HG03439 (cell line): ENCODE measurements at regions not wholly inside any gene's neighbourhood (a gene's known extent, or its start where the extent isn't known, plus 50 kb on each side); places are given as distances from the start of the nearest gene placed in this dataset.
A peak's percentile ranks its signal among the peaks of the same experiment; 100 is the strongest.

Source experiments
- ATAC-seq: cut with Tn5 transposase; IDR thresholded peaks from one replicate; pipeline ENCODE4 v1.9.1; 2021; ENCODE audit warnings: mild to moderate bottlenecking, moderate library complexity; ENCODE audit not compliant: unreplicated experiment

DNA sequence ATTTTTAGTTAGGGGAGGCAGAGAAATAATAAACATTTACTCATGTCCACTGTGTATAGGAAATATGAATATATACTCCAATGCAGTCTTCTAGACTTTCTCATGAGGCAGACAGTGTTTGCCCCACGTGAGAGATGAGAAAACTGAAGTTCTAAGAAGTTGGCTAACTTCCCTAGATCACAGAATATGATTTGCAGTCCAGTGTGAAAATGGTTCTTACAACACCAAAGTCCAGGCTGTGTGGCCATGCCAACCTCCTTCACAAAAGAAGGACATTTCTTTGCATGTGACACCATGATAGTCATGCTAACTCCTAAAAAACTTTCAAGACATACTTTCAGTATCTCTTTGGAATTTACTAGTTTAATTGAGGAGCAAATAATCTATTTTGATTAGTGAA, 143.7 kb downstream of the IRS1 start:
- ATAC-seq = no peak

DNA sequence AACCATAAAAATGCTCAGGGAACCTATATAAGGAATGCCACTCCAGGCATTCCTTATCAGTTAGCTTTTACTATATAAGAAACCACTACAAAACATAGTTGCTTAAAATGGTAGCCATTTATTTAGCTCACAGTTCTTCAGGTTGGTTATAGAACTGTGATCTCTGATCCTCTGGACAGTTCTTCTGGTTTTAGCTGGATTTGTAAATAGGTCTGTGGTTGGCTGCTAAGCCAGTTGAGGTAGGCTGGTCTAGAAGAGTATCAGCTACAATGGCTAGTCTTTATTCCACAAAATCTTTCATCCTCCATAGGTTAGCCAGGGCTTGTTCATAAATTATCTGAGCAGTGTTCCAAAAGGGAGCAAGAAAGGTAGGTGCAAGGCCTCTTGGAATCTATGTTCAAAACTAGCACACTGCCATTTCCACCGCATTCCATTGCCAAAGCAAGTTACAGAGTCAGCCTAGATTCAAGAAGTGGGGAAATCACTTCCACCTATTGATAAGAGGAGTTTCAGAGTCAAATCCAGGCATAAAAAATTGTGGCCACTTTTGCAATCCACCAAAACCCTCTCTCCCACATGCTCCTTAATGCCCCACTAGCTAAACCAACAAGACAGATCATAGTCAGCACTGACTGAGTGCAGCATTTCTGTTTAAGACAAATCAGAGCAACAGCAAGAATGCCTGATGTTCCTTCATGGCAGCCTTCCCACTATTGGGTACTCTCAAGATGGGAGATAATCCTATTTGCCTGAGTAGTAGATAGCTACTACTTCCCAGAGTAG, 146.4 kb downstream of the IRS1 start:
- no peak for ATAC-seq

DNA sequence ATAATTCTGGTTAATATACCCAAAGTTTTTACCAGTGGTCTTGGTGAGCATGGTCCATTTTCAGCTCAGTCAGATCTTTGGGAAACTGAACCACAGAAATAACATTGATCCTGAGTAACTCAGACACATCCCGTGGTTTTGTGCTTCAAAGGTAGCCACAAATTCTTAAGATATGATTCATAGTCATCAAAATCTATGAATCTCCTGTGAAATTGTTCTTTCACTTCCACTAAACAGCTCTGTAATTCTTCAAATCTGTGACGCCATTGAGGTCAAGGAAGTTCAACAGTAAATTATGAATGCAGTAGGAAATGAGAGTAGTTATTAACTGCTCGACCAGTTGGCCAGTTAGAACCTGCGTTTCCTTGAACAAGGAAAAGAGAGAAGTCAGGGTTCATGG, 147.3 kb downstream of the IRS1 start:
- ATAC-seq = no peak

DNA sequence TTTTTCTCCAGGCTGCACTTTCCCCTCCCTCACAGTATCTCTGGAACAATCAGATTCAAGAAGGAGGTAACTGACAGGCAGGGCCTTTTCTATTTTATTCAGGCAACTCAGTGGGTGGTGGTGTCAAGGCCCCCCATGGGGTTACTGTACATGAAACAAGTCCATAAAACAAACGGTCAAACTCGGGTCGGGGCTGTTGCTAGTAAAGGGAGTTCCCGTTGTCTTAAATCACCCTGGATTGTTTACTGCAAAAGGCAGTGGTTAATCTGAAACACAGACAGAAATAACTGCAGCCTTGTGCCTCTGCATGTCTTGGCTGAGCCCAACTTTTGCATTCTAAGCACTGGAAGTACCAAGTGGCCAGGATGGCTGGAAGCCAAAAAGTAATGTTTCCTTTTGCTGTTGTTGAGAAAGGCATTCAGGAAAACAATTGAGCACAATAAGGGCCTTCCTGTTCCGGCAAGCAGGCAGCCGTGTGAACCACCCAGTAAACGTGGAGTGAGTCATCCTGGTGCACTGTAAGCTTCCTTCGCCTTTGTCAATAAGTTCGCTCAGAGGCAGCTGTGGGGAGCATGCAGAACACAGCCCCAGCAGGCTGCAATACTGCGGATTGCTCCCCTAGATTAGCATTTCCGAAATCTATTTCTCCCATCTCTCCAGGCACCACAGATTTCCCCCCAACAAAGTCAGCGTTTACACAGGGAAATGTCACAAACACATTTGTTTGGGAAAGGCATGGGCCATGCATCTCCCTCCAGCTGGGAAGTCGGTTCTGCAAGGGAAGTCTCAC, 149.6 kb downstream of the IRS1 start:
- ATAC-seq = peak; percentile 85

DNA sequence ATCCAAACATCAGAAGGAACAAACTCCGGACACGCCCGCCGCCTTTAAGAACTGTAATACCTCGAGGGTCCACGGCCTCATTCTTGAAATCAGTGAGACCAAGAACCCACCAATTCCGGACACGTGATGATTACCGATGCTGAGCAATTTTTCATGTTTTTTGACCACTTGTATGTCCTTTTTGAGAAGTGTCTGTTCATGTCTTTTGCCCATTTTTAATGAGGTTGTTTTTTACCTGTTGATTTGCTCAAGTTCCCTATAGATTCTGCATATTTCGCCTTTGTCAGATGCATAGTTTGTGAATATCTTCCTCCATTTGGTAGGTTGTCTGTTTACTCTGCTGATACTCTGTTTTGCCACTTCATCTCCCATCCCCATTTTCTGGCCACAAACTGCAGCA, 150.4 kb downstream of the IRS1 start:
- ATAC-seq = no peak

DNA sequence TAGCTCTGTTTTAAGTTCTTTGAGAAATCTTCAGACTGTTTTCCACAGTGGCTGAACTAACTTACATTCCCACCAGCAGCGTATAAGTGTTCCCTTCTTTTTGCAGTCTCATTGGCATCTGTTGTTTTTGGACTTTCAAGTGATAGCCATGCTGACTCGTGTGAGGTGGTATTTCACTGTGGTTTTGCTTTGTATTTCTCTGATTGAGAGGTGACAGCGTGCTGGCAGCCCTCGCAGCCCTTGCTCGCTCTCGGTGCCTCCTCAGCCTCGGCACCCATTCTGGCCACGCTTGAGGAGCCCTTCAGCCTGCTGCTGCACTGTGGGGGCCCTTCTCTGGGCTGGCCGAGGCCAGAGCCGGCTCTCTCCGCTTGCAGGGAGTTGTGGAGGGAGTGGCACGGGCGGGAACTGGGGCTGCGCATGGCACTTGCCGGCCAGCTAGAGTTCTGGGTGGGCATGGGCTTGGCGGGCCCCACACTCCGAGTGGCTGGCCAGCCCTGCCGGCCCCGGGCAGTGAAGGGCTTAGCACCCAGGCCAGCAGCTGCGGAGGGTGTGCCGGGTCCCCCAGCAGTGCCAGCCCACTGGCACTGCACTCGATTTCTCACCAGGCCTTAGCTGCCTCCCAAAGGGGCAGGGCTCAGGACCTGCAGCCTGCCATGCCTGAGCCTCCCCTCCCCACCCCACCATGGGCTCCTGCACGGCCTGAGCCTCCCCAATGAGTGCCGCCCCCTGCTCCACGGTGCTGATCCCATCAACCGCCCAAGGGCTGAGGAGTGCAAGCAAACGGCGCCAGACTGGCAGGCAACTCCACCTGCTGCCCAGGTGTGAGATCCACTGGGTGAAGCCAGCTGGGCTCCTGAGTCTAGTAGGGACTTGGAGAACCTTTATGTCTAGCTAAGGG, 151.8 kb downstream of the IRS1 start:
- ATAC-seq = no peak

DNA sequence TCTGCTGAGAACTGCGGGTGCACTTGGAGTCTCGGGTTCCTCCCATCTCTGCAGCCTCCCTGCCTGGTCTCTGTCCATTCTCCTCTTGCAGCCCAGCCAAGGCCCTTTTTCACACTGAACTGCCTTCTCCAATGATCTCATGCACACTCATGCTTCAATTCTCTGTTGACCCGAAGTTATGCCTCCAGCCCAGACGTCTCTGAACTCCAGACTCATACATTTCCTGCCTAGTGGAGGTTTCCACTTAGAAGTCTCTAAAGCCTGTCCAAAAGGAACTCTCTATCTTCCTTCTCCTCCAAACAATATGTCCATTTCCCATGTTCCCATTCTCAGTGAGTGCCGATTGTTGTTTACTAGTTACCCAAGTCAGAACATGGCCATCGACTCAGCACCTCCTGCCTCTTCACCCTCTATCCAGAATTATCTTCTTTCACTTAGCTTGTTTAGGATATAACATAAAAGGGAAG, 155.2 kb downstream of the IRS1 start:
- ATAC-seq = no peak

DNA sequence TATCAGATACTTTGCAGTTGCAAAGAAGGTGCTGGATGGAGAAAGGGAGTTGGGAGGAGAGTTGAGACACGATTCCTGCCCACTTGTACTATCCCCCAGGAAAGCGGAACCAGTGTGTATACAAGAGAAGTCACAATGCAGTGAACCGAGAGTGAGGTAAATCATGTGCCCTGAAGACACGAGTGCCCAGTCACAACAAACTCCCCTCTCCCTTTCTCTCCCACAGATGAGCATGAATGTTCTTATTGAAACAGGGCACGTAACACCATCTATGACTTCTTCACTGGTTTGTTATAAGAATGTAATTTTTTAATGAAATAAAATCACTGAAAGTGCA, 155.7 kb downstream of the IRS1 start:
- ATAC-seq = no peak

DNA sequence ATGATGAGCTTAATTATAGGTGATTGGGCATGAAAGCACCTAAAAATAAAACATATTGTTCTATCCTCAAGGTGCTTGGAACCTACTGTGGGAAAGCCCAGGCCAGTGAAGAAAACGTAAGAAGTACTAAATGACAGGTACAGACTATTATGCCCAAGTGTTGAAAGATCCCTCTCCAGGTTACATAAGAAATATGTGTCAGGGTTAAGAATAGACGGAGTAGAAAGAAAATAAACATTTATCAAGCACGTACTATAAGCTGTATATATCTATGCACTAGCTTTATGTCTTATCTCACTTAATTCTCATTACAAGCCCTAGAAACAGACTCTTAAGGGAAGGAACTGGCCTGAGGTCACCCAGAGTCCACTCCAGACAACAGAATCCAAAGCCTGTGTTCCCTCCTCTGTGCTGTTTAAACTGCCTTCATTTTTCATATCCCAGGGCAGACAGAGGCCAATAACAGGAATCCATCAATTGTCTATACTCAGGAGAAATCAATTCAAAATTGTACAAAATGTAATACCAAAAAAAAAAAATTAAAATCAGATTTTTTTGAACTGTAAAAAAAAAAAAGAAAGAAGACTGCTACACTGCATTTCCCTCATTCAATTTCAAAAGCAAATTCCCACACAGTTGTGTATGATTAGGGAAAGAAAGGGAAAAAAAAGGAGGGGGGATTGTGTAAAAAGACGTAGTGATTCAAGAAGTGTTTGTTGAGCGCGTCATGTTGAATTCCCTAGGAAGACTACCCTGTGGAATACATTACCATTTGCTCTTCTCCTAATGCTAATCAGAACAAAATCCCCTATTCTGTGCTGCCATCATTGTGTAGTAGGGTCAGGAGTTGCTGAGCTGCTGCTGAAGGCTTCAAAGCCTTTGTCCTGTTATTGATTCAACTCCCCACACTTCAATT, 156.3 kb downstream of the IRS1 start:
- ATAC-seq = no peak

DNA sequence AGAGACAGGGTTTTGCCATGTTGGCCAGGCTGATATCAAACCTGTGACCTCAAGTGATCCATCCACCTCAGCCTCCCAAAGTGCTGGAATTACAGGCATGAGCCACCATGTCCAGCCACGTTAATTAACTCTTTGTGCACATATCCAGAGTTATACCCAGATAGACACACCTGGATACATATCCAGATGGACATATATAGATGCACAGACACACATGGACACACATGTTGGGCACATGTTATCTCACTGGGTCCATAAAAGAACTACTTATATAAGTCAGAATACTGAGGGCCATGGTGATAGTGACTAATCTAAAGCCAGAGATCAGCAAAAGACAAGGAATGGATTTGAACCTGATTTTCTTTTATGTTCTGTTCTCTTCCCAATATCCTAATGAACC, 158.6 kb downstream of the IRS1 start:
- ATAC-seq = no peak

DNA sequence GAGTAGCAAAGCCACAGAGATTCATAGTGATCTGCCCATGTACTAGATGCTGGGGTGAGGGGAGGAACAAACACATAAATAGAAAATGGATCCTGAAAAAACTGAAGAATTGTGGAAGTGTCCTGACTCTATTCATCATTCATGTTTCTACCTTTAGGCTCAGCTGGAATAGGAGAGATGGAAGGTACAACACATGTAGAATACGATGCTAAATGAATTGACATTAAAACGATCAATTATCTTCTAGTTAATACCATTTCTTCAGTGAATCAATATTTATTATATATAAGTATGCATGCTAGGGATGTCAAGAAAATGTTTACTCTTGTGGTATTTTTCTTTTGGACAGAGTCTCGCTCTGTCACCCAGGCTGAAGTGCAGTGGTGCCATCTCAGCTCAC, 159.1 kb downstream of the IRS1 start:
- no peak for ATAC-seq

DNA sequence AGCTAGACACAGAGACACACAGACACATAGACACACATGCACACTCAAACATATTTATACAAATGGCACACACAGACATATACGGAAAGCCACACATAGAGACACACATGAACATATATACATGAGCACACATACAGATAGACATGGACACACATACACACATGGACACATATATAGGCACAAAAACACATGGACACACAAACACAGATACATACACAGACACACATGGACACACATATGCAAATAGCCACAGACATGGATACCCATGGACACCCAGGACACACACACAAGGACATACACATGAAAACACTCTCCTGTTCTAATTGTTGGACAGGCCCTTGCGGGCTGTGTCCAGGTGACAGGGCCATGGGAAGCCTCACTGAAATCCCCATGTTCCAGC, 160.1 kb downstream of the IRS1 start:
- ATAC-seq = no peak

DNA sequence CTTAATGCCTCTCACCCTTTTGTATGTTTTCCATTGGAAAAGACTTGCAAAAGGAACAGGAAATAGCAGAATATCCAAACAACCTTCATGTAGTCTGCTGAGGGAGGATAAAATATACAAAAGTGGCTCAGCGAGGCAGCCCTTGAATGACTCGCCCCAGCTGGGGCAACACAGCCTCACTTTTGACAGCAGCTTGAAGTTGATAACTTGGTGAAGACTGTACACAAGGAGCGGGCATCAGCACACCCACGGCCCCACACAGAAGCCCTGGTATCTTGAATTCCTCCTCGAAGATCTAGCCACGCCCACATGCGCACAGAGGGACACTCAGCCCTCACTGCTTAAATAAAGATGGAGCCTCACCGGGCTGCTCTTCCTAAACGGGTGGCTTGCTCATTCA, 161.0 kb downstream of the IRS1 start:
- no peak for ATAC-seq

DNA sequence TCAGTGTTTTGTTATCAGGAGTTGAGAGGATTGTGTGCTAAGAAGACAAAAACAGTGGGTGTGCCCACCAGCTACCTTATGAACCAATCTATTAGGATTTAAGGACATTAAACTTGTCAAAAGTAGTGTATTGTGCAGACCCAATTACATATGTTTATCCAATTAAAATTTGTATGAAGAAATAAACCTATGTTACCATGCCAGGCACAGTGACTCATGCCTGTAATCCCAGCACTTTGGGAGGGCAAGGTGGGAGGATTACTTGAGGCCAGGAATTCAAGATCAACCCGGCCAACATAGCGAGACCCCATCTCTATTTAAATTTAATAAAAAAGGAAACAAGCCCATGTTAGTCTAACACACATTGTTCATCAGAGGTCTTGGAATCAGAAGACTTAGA, 162.2 kb downstream of the IRS1 start:
- ATAC-seq = no peak

DNA sequence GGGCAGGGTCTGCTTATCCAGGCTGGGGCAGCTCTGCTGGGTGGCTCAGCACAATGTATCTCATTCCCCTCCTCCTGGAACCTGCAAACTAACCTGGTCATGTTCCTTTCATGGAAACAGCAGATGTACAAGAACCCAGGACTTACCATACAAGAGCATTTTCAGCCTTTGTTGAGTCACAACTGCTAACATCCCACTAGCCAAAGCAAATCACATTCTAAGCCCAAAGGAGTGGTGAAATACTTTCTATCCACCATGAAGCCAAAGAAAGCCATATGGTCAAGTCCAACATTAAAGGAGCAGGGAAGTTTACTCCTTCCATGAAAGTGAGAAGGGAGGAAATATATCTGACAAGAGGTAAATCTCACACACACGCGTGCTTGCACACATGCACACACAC, 163.0 kb downstream of the IRS1 start:
- ATAC-seq = no peak

DNA sequence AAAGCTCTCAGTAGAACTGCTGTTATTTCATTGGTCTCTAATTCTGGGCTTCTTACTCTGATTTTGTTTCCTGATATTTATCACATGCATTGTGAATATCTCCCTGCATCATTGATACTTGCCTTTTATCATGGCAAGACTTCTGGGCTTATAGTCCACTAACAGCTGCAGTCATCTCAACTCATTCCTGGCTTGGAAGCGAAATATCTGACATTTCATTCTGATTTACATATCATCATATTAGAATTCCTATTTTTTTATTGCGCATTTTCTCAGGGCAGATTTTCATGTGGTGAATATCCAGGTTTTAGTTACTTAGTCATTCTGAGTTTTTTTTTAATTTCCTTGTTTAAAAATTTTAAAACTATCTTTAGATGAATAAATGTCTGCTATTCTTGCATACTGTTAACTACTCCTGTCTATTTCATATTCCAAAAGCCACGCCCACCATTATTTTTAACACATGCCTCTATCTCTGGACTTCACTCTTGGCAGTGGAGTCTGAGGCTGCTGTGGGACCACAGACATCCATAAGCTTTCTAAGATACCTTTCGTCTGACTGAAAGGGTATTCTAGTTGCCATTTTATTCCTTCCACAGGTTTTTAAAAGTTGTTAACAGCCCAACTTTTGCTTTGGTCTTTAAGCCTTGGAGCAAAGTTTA, 164.5 kb downstream of the IRS1 start:
- no peak for ATAC-seq

DNA sequence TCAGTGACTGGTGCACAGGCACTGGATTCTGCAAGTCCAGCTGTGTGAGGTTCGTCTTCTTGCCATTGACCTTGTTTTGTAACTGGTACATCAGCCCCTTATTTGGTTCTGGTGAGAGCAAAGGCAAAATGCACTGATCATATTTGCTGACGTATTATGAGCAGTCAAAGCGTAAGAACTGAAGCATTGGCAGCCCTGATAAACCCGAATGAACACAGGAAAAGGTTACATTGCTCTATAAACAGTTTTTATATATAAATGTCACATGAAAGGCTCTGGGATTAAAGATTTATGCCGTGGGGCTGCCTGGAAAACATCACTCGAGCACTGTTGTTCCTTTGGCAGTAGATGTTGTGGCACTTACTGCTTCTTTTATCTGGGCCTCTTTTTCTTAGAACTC, 167.9 kb downstream of the IRS1 start:
- ATAC-seq = no peak

DNA sequence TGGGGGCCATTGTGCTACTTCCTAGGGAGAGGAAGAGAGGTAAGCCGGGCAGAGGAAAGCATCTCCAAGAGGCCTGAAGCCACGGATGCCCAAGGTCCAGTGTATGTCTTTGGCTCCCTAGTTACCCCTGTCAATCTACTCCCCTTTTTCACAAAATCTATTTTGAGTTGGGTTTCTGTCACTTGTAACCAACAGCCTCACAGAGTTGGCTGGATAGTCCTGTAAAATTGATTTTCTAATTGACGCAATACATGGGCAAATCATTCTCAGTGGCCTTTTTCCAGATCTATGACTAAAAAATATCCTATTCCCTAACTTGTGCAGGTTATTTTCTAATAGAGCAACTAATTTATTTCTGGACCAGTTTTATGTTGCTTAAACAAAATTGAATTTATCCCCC, 168.4 kb downstream of the IRS1 start:
- no peak for ATAC-seq

DNA sequence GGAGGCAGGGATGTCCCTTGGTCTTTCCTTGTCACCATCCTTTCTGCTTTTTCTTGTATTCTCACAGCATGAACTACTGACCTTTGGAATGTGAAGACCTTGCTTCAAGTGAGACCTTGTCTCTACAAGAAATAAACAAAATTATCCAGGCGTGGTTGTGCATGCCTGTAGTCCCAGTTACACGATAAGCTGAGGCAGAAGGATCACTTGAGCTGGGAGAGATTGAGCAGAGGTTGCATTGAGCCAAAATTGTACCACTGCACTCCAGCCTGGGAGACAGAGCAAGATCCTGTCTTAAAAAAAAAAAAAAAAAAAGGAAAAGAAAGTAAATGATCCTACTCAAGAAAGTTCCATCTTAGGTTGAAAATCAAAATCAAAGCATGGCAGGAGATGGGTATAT, 173.7 kb downstream of the IRS1 start:
- no peak for ATAC-seq
